Kidney epithelial cell (primary cell): ENCODE measurements at regions not wholly inside any gene's neighbourhood (a gene's known extent, or its start where the extent isn't known, plus 50 kb on each side); places are given as distances from the start of the nearest gene placed in this dataset.

Experiments
- DNase-seq: peaks from one replicate; pipeline ENCODE4 v3.0.0-alpha.2; 2010; ENCODE audit warnings: low read depth
- H3K27me3 ChIP-seq: 2 replicates; pipeline ENCODE4 v1.6.0; 2011; ENCODE audit warnings: low read length; ENCODE audit not compliant: control insufficient read depth, insufficient read depth
- H3K36me3 ChIP-seq: 2 replicates; pipeline ENCODE4 v1.5.1; 2011; ENCODE audit warnings: low read length; ENCODE audit not compliant: control insufficient read depth, insufficient read depth
- H3K4me3 ChIP-seq: 2 replicates; pipeline ENCODE4 v1.5.1; 2011; ENCODE audit warnings: low read depth, mild to moderate bottlenecking, control low read depth, low read length
- CTCF ChIP-seq: IDR thresholded peaks from 2 replicates; pipeline ENCODE4 v1.5.1; 2011; ENCODE audit warnings: mild to moderate bottlenecking, moderate library complexity, low read length, control low read depth, inconsistent platforms; ENCODE audit not compliant: insufficient read depth, poor library complexity, severe bottlenecking

- TF ChIP-seq CTCF: no peak
- H3K36me3 ChIP-seq: no peaks in the 10 kb centered on the region
- DNase-seq: no peak
- no peaks in the 10 kb centered on the region for H3K27me3 ChIP-seq
- H3K4me3 ChIP-seq: no peak overlapping the region
These were observed 97.4 kb upstream of the JAZF1 start for GRCh38 chr7:28277958-28278357.

- TF ChIP-seq CTCF: no peak
- no peak overlapping the region for H3K4me3 ChIP-seq
These were observed 99.9 kb upstream of the JAZF1 start for GRCh38 chr7:28280516-28280915.

GRCh38 chr7:28290496-28290895 is 109.9 kb upstream of the JAZF1 start:
- TF ChIP-seq CTCF: no peak
- H3K36me3 ChIP-seq: no peaks in the 10 kb centered on the region
- no peak for DNase-seq
- H3K27me3 ChIP-seq: no peaks in the 10 kb centered on the region
- no peak overlapping the region for H3K4me3 ChIP-seq

More at GRCh38 chr7:28280516-28280915, 99.9 kb upstream of the JAZF1 start:
- DNase-seq: no peak
- H3K27me3 ChIP-seq: no peaks in the 10 kb centered on the region
- no peaks in the 10 kb centered on the region for H3K36me3 ChIP-seq

- Histone ChIP-seq H3K27me3 (no peaks in the 10 kb centered on the region), H3K4me3 (no peak overlapping the region), H3K36me3 (no peaks in the 10 kb centered on the region)
- DNase-seq: no peak
- TF ChIP-seq CTCF: no peak
These were observed 111.0 kb upstream of the JAZF1 start for GRCh38 chr7:28291559-28291958.

GRCh38 chr7:28292834-28293526 is 112.4 kb upstream of the JAZF1 start:
- H3K36me3 ChIP-seq: no peaks in the 10 kb centered on the region
- H3K4me3 ChIP-seq: no peak overlapping the region
- no peaks in the 10 kb centered on the region for H3K27me3 ChIP-seq
- no peak for TF ChIP-seq CTCF
- DNase-seq: no peak

GRCh38 chr7:28293527-28293835 is 112.9 kb upstream of the JAZF1 start:
- H3K27me3 ChIP-seq: no peaks in the 10 kb centered on the region
- no peak overlapping the region for H3K4me3 ChIP-seq
- H3K36me3 ChIP-seq: no peaks in the 10 kb centered on the region
- no peak for DNase-seq
- no peak for TF ChIP-seq CTCF
